ENCODE measurements at regions not wholly inside any gene's neighbourhood (a gene's known extent, or its start where the extent isn't known, plus 50 kb on each side); places are given as distances from the start of the nearest gene placed in this dataset.

GRCh38 chr9:16341177-16341576 is 529.3 kb downstream of the BNC2 start:
- Histone ChIP-seq H4K20me1 (ENCODE audit: insufficient read depth) (no peaks in the 10 kb centered on the region), H3K9me2 (ENCODE audit: insufficient read depth) (no peaks in the 10 kb centered on the region), H3K27ac (ENCODE audit: low read depth, low read length) (no peak overlapping the region), H3K79me2 (ENCODE audit: insufficient read depth, low read length) (no peaks in the 10 kb centered on the region), H3K4me3 (replicated peaks in 1 of 2; ENCODE audit: low read depth in 1 of 2, low read length in 2 of 2) (no peak overlapping the region), H3K36me3 (ENCODE audit: control insufficient read depth in 1 of 2, insufficient read depth in 2 of 2, low read length in 2 of 2) (no peaks in the 10 kb centered on the region), H2AFZ (ENCODE audit: low read depth, low read length, poor library complexity, severe bottlenecking) (no peak overlapping the region), H3K4me1 (ENCODE audit: control insufficient read depth in 1 of 2, insufficient read depth in 2 of 2, low read length in 2 of 2) (peaks cover 0 to 30% of the 10 kb centered on the region in 2 experiments; a peak in 2 of 4 replicates), H3K9me3 (ENCODE audit: control insufficient read depth in 1 of 2, insufficient read depth in 1 of 2, low read depth in 1 of 2, low read length in 2 of 2) (no peaks in the 10 kb centered on the region), H3K4me2 (ENCODE audit: low read length) (no peak overlapping the region), H3K9ac (ENCODE audit: low read length) (no peak overlapping the region), H3K27me3 (ENCODE audit: insufficient read depth, low read length) (no peaks in the 10 kb centered on the region)
- ChIA-PET RAD21 (ENCODE audit: low non-redundant PET in 1 of 2, low total read pairs in 2 of 2, uncharacterized antibody in 2 of 2, unreplicated experiment in 2 of 2) (no interaction called here), POLR2A (no interaction called here), CTCF (no interaction called here)
- DNase-seq (ENCODE audit: low read depth, low spot score): no peak
- intact Hi-C loops (cut with micrococcal nuclease): no loop called here
- TF ChIP-seq JUND (IDR thresholded peaks at IDR 0.05) (no peak), REST (IDR thresholded peaks at IDR 0.05; ENCODE audit: low read depth) (no peak), EZH2 (IDR thresholded peaks at IDR 0.05) (no peak), EZH2phosphoT487 (IDR thresholded peaks at IDR 0.05; ENCODE audit: borderline replicate concordance) (no peak), MAX (IDR thresholded peaks at IDR 0.05) (no peak), POLR2A (IDR thresholded peaks at IDR 0.05; ENCODE audit: borderline replicate concordance, extremely low read depth, insufficient read depth, insufficient read length) (no peak), FOSL1 (IDR thresholded peaks at IDR 0.05; ENCODE audit: low read depth) (no peak), EGR1 (IDR thresholded peaks at IDR 0.05; ENCODE audit: low read depth) (no peak), TCF7L2 (IDR thresholded peaks at IDR 0.05; ENCODE audit: borderline replicate concordance, extremely low read depth, insufficient read depth, insufficient read length) (no peak), SIN3A (IDR thresholded peaks at IDR 0.05; ENCODE audit: low read depth) (no peak), SP1 (IDR thresholded peaks at IDR 0.05; ENCODE audit: low read depth) (no peak), RAD21 (IDR thresholded peaks at IDR 0.05; ENCODE audit: low read depth) (no peak), ZNF274 (IDR thresholded peaks at IDR 0.05; ENCODE audit: low read depth, low read length) (no peak), ZFX (IDR thresholded peaks at IDR 0.05) (no peak), CBX3 (IDR thresholded peaks at IDR 0.05; ENCODE audit: low read depth) (no peak), POLR2AphosphoS5 (IDR thresholded peaks at IDR 0.05; ENCODE audit: low read depth, low read length) (no peak), ELF1 (IDR thresholded peaks at IDR 0.05; ENCODE audit: borderline replicate concordance, low read depth) (no peak), CTCF (IDR thresholded peaks at IDR 0.05 in 2 of 3, conservative IDR thresholded peaks at IDR 0.05 in 1 of 3; ENCODE audit: borderline replicate concordance in 1 of 3, insufficient read depth in 1 of 3, low read depth in 2 of 3, low read length in 2 of 3) (no peak), CEBPB (IDR thresholded peaks at IDR 0.05; ENCODE audit: low read depth) (no peak)
- ATAC-seq: no peak
- BruUV-seq (replicated peaks): no TSS peak
